Mesendoderm (in vitro differentiated cells): ENCODE measurements at regions not wholly inside any gene's neighbourhood (a gene's known extent, or its start where the extent isn't known, plus 50 kb on each side); places are given as distances from the start of the nearest gene placed in this dataset.
"Not testable (repeated sequence)": the region's sequence is repeated elsewhere in the genome, so short reads cannot be mapped to it uniquely, and the experiment has no call there.

Experiments used
- DNase-seq: peaks from one replicate; pipeline ENCODE4 v3.0.0; 2013
- H2AK5ac ChIP-seq: 2 replicates; pipeline ENCODE4 v1.6.1; 2013; ENCODE audit warnings: low read length, inconsistent platforms
- H2BK120ac ChIP-seq: 2 replicates; pipeline ENCODE4 v1.6.1; 2013; ENCODE audit warnings: low read depth, mild to moderate bottlenecking, low read length, moderate library complexity, mixed read lengths
- H2BK15ac ChIP-seq: replicated peaks from 2 replicates; pipeline ENCODE4 v1.6.1; 2013; ENCODE audit warnings: low read depth, mild to moderate bottlenecking, moderate library complexity
- H2BK5ac ChIP-seq: 2 replicates; pipeline ENCODE4 v1.6.1; 2013; ENCODE audit warnings: low read length, inconsistent platforms
- H3K18ac ChIP-seq: 2 replicates; pipeline ENCODE4 v1.6.1; 2013; ENCODE audit warnings: mild to moderate bottlenecking, low read length, mixed read lengths
- H3K23ac ChIP-seq: one replicate; pipeline ENCODE4 v1.6.1; 2013; ENCODE audit warnings: low read length
- H3K27ac ChIP-seq: 2 replicates; pipeline ENCODE4 v1.5.1; 2013; ENCODE audit warnings: low read depth, mild to moderate bottlenecking, inconsistent platforms, low read length, moderate library complexity
- H3K27me3 ChIP-seq: 2 replicates; pipeline ENCODE4 v1.6.1; 2013; ENCODE audit warnings: low read length, control low read depth, mild to moderate bottlenecking, inconsistent platforms; ENCODE audit not compliant: insufficient read depth, poor library complexity
- H3K36me3 ChIP-seq: 2 replicates; pipeline ENCODE4 v1.6.1; 2013; ENCODE audit warnings: low read length, inconsistent platforms; ENCODE audit not compliant: control insufficient read depth, insufficient read depth
- H3K4ac ChIP-seq: one replicate; pipeline ENCODE4 v1.6.1; 2013; ENCODE audit warnings: low read depth, mild to moderate bottlenecking, low read length, moderate library complexity
- H3K4me1 ChIP-seq: 2 replicates; pipeline ENCODE4 v1.6.1; 2013; ENCODE audit warnings: low read depth, low read length, inconsistent platforms; ENCODE audit not compliant: control insufficient read depth
- H3K4me2 ChIP-seq: 2 replicates; pipeline ENCODE4 v1.6.1; 2013; ENCODE audit warnings: low read length
- H3K4me3 ChIP-seq: 2 replicates; pipeline ENCODE4 v1.5.1; 2013; ENCODE audit warnings: mild to moderate bottlenecking, low read length
- H3K56ac ChIP-seq: one replicate; pipeline ENCODE4 v1.6.1; 2013; ENCODE audit warnings: low read length
- H3K79me1 ChIP-seq: 2 replicates; pipeline ENCODE4 v1.6.1; 2013; ENCODE audit warnings: low read length, inconsistent platforms
- H3K79me2 ChIP-seq: 2 replicates; pipeline ENCODE4 v1.6.1; 2013; ENCODE audit warnings: mild to moderate bottlenecking, low read length; ENCODE audit not compliant: control insufficient read depth, insufficient read depth
- H3K9ac ChIP-seq: 2 replicates; pipeline ENCODE4 v1.6.1; 2013; ENCODE audit warnings: low read length, inconsistent platforms
- H4K5ac ChIP-seq: one replicate; pipeline ENCODE4 v1.6.1; 2013; ENCODE audit warnings: low read length
- H4K8ac ChIP-seq: one replicate; pipeline ENCODE4 v1.6.1; 2013; ENCODE audit warnings: low read depth, mild to moderate bottlenecking, control low read depth, low read length, moderate library complexity
- WGBS: extraction: QIAGEN DNeasy Blood & Tissue Kit; methylation state at CpG from one replicate; pipeline ENCODE4 v1.1.7; 2013; ENCODE audit warnings: low lambda C conversion rate, missing lambda C conversion rate; ENCODE audit not compliant: insufficient coverage; ENCODE audit errors: extremely low coverage; 5-methylcytosine and 5-hydroxymethylcytosine counted together

- Histone ChIP-seq H4K8ac (no peak overlapping the region), H3K4me3 (no peak overlapping the region), H3K27ac (no peak overlapping the region), H3K9ac (no peak overlapping the region), H2BK15ac (no peak overlapping the region), H3K36me3 (no peaks in the 10 kb centered on the region), H3K4ac (no peak overlapping the region), H3K18ac (no peak overlapping the region), H3K79me1 (no peaks in the 10 kb centered on the region), H2BK5ac (no peak overlapping the region), H3K56ac (no peak overlapping the region), H3K27me3 (no peaks in the 10 kb centered on the region), H2BK120ac (no peak overlapping the region), H3K23ac (no peak overlapping the region), H4K5ac (no peak overlapping the region), H3K4me1 (no peaks in the 10 kb centered on the region), H3K4me2 (no peak overlapping the region), H2AK5ac (no peak overlapping the region), H3K79me2 (no peaks in the 10 kb centered on the region)
- whole genome bisulfite sequencing, result no CpG with 5 or more reads among the region's 1 CpG
- no peak for DNase-seq
These were observed 80.2 kb downstream of the ANKEF1 start for GRCh38 chr20:10115021-10115420.

GRCh38 chr20:10119336-10119735, 84.5 kb downstream of the ANKEF1 start:
- H3K4me2 ChIP-seq, result no peak overlapping the region
- DNase-seq, result no peak
- no peak overlapping the region for H3K4me3 ChIP-seq
- no peaks in the 10 kb centered on the region for H3K79me2 ChIP-seq
- no peak overlapping the region for H3K18ac ChIP-seq
- H2AK5ac ChIP-seq, result no peak overlapping the region
- no peaks in the 10 kb centered on the region for H3K27me3 ChIP-seq
- no CpG with 5 or more reads among the region's 3 CpGs for WGBS
- no peak overlapping the region for H3K4ac ChIP-seq
- no peak overlapping the region for H3K56ac ChIP-seq
- H3K79me1 ChIP-seq, result no peaks in the 10 kb centered on the region
- H2BK15ac ChIP-seq, result no peak overlapping the region
- no peaks in the 10 kb centered on the region for H3K4me1 ChIP-seq
- peak overlapping the region; percentile 56 for H4K8ac ChIP-seq
- no peak overlapping the region for H3K27ac ChIP-seq
- H2BK120ac ChIP-seq, result no peak overlapping the region
- H3K9ac ChIP-seq, result no peak overlapping the region
- no peak overlapping the region for H3K23ac ChIP-seq
- H2BK5ac ChIP-seq, result no peak overlapping the region
- no peaks in the 10 kb centered on the region for H3K36me3 ChIP-seq
- no peak overlapping the region for H4K5ac ChIP-seq

- not testable (repeated sequence) for H2BK120ac ChIP-seq, H3K4me2 ChIP-seq, H3K4me3 ChIP-seq, H3K79me2 ChIP-seq, H2BK5ac ChIP-seq, H3K79me1 ChIP-seq, H3K4me1 ChIP-seq, H4K8ac ChIP-seq, DNase-seq, H3K9ac ChIP-seq, H4K5ac ChIP-seq, H3K27me3 ChIP-seq, H3K27ac ChIP-seq, H3K4ac ChIP-seq, H3K36me3 ChIP-seq, H3K23ac ChIP-seq, H3K56ac ChIP-seq, H3K18ac ChIP-seq, H2AK5ac ChIP-seq, H2BK15ac ChIP-seq
- WGBS, result no CpG with 5 or more reads among the region's 3 CpGs
These were observed 90.1 kb downstream of the ANKEF1 start for GRCh38 chr20:10124883-10125282.

DNA sequence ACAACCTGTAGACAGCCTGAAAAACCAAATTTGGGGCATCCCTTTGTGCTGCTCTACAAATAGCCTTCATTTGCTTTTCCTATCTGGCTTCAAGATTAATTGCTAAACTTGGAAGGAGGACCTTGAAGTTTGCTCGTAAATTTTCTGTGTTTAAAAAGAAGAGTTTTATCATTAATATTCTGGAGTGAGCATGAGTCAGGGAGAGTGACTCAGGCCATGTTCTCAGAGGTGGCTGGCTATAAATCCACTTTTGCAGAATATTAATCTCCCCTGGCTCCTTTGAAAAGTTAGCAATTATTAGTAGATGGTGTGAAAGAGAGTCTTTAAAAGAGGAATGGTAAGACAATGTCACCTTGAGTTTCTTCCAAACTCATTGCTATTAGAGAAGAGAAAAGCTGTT, 91.0 kb downstream of the ANKEF1 start:
- no peaks in the 10 kb centered on the region for H3K4me1 ChIP-seq
- no peak overlapping the region for H3K9ac ChIP-seq
- no peak for DNase-seq
- no peaks in the 10 kb centered on the region for H3K79me2 ChIP-seq
- no peak overlapping the region for H3K27ac ChIP-seq
- no peak overlapping the region for H3K4me3 ChIP-seq
- H3K27me3 ChIP-seq, result no peaks in the 10 kb centered on the region
- H2AK5ac ChIP-seq, result no peak overlapping the region
- H4K8ac ChIP-seq, result no peak overlapping the region
- no peak overlapping the region for H2BK5ac ChIP-seq
- no peak overlapping the region for H2BK15ac ChIP-seq
- H3K4ac ChIP-seq, result no peak overlapping the region
- no peak overlapping the region for H3K56ac ChIP-seq
- H3K4me2 ChIP-seq, result no peak overlapping the region
- H2BK120ac ChIP-seq, result no peak overlapping the region
- H3K36me3 ChIP-seq, result no peaks in the 10 kb centered on the region
- H3K18ac ChIP-seq, result no peak overlapping the region
- no peak overlapping the region for H4K5ac ChIP-seq
- no CpG with 5 or more reads among the region's 1 CpG for WGBS
- H3K79me1 ChIP-seq, result no peaks in the 10 kb centered on the region
- H3K23ac ChIP-seq, result no peak overlapping the region

- Histone ChIP-seq H3K9ac (no peak overlapping the region), H2AK5ac (no peak overlapping the region), H4K5ac (no peak overlapping the region), H3K56ac (no peak overlapping the region), H3K23ac (no peak overlapping the region), H3K27ac (no peak overlapping the region), H3K4me3 (no peak overlapping the region), H3K4me1 (no peaks in the 10 kb centered on the region), H4K8ac (no peak overlapping the region), H2BK15ac (no peak overlapping the region), H3K4ac (no peak overlapping the region), H3K79me2 (no peaks in the 10 kb centered on the region), H3K4me2 (no peak overlapping the region), H2BK120ac (no peak overlapping the region), H3K36me3 (no peaks in the 10 kb centered on the region), H3K18ac (no peak overlapping the region), H3K79me1 (no peaks in the 10 kb centered on the region), H3K27me3 (no peaks in the 10 kb centered on the region), H2BK5ac (no peak overlapping the region)
- no peak for DNase-seq
- no CpG with 5 or more reads among the region's 6 CpGs for WGBS
These were observed 88.9 kb upstream of the SNAP25 start for GRCh38 chr20:10129749-10130148.

GRCh38 chr20:10131732-10132345, 86.8 kb upstream of the SNAP25 start:
- WGBS, result no CpG with 5 or more reads among the region's 8 CpGs
- no peak overlapping the region for H3K27ac ChIP-seq
- no peak for DNase-seq

More at GRCh38 chr20:10131732-10132345, 86.8 kb upstream of the SNAP25 start:
- no peaks in the 10 kb centered on the region for H3K27me3 ChIP-seq
- H3K4me2 ChIP-seq, result no peak overlapping the region
- no peak overlapping the region for H2BK5ac ChIP-seq
- H2BK15ac ChIP-seq, result no peak overlapping the region
- H3K36me3 ChIP-seq, result no peaks in the 10 kb centered on the region
- H3K23ac ChIP-seq, result no peak overlapping the region
- H3K9ac ChIP-seq, result no peak overlapping the region
- H3K79me1 ChIP-seq, result no peaks in the 10 kb centered on the region
- no peak overlapping the region for H3K4me3 ChIP-seq
- no peak overlapping the region for H3K18ac ChIP-seq
- H3K4ac ChIP-seq, result no peak overlapping the region
- H3K56ac ChIP-seq, result no peak overlapping the region
- H3K79me2 ChIP-seq, result no peaks in the 10 kb centered on the region
- no peak overlapping the region for H4K8ac ChIP-seq
- no peaks in the 10 kb centered on the region for H3K4me1 ChIP-seq
- H2AK5ac ChIP-seq, result no peak overlapping the region
- H2BK120ac ChIP-seq, result no peak overlapping the region
- no peak overlapping the region for H4K5ac ChIP-seq
